ENCODE measurements at regions not wholly inside any gene's neighbourhood (a gene's known extent, or its start where the extent isn't known, plus 50 kb on each side); places are given as distances from the start of the nearest gene placed in this dataset.

- TF ChIP-seq POLR2AphosphoS5 (IDR thresholded peaks at IDR 0.05; ENCODE audit: borderline replicate concordance, low read depth, low read length) (no peak), EZH2 (IDR thresholded peaks at IDR 0.05) (no peak), FOXP2 (optimal IDR thresholded peaks at IDR 0.05; ENCODE audit: control extremely low read depth, extremely low read length, insufficient read depth) (no peak)
Observed at GRCh38 chr12:79515530-79515935, 175.2 kb downstream of the PAWR start.
